NCI-H1105 (cell line): ENCODE measurements at regions not wholly inside any gene's neighbourhood (a gene's known extent, or its start where the extent isn't known, plus 50 kb on each side); places are given as distances from the start of the nearest gene placed in this dataset.
"Not testable (repeated sequence)": the region's sequence is repeated elsewhere in the genome, so short reads cannot be mapped to it uniquely, and the experiment has no call there.

ENCODE experiments used
- DNase-seq: peaks from one replicate; lab custom pipeline; 2025; lab: John Stamatoyannopoulos, UW

GRCh38 chr4:82077471-82077995 lies 296.3 kb downstream of the HNRNPD start:
- not testable (repeated sequence) for DNase-seq

GRCh38 chr4:82076809-82077208 lies 297.0 kb downstream of the HNRNPD start:
- no peak for DNase-seq

- no peak for DNase-seq
Measured at GRCh38 chr4:82076359-82076758, 297.4 kb downstream of the HNRNPD start.

- DNase-seq, result no peak
Measured at GRCh38 chr4:82071951-82072350, 301.8 kb downstream of the HNRNPD start.

- DNase-seq, result no peak
Measured at GRCh38 chr4:82069883-82070638, 303.7 kb downstream of the HNRNPD start.

- DNase-seq, result no peak
Measured at GRCh38 chr4:82063017-82063416, 310.8 kb downstream of the HNRNPD start.

- no peak for DNase-seq
Measured at GRCh38 chr4:82057990-82058544, 315.7 kb downstream of the HNRNPD start.

GRCh38 chr4:82055156-82055555 lies 318.6 kb downstream of the HNRNPD start:
- DNase-seq, result no peak

- no peak for DNase-seq
Measured at GRCh38 chr4:82053396-82053795, 320.4 kb downstream of the HNRNPD start.

GRCh38 chr4:82050796-82051195 lies 323.0 kb downstream of the HNRNPD start:
- DNase-seq, result no peak

GRCh38 chr4:82049294-82049693 lies 324.5 kb downstream of the HNRNPD start:
- no peak for DNase-seq

- DNase-seq, result no peak
Measured at GRCh38 chr4:82047731-82048130, 326.1 kb downstream of the HNRNPD start.

- DNase-seq, result no peak
Measured at GRCh38 chr4:82046796-82047195, 327.0 kb downstream of the HNRNPD start.

- DNase-seq, result no peak
Measured at GRCh38 chr4:82045267-82045666, 328.5 kb downstream of the HNRNPD start.

GRCh38 chr4:82044141-82044993 lies 329.4 kb downstream of the HNRNPD start:
- DNase-seq, result peak; percentile 51

- DNase-seq, result no peak
Measured at GRCh38 chr4:82043809-82044137, 330.0 kb downstream of the HNRNPD start.

- DNase-seq, result peak; percentile 1
Measured at GRCh38 chr4:82043081-82043808, 330.5 kb downstream of the HNRNPD start.

GRCh38 chr4:82042042-82042441 lies 331.7 kb downstream of the HNRNPD start:
- DNase-seq, result no peak

GRCh38 chr4:82038936-82039335 lies 334.9 kb downstream of the HNRNPD start:
- no peak for DNase-seq

GRCh38 chr4:82036181-82036580 lies 337.6 kb downstream of the HNRNPD start:
- no peak for DNase-seq

- no peak for DNase-seq
Measured at GRCh38 chr4:82034878-82035277, 338.9 kb downstream of the HNRNPD start.

- no peak for DNase-seq
Measured at GRCh38 chr4:82033862-82034261, 339.9 kb downstream of the HNRNPD start.
